GM12891 (cell line): ENCODE measurements at regions not wholly inside any gene's neighbourhood (a gene's known extent, or its start where the extent isn't known, plus 50 kb on each side); places are given as distances from the start of the nearest gene placed in this dataset.

Source experiments
- POLR2A ChIP-seq: IDR thresholded peaks from 2 replicates; pipeline ENCODE4 v1.6.1; 2011; ENCODE audit warnings: low read depth, low read length, control low read depth
- POLR2AphosphoS5 ChIP-seq: IDR thresholded peaks from 2 replicates; pipeline ENCODE4 v1.6.1; 2011; ENCODE audit warnings: low read depth, low read length, control low read depth

DNA sequence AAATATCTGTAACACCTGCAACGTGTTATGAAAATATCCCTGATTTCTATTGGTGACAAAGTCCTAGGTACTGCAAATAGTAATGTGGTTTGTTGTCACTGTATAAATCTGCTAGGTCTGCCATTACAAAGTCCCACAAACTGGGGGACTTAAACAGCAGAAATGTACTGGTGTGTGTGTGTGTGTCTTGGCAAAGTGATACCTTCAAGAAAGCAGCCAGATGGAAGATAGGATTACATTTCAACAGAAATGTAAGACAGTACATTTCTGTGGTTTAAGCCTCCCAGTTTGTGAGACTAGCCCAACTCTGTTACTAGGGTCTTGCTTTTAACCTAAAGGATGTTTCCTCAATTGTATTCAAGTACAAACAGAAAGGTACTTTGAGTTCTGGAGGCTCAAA, 531.7 kb downstream of the NPIPA7 start:
- TF ChIP-seq POLR2AphosphoS5 (no peak), POLR2A (no peak)
